GM23338 (cell line): ENCODE measurements at regions not wholly inside any gene's neighbourhood (a gene's known extent, or its start where the extent isn't known, plus 50 kb on each side); places are given as distances from the start of the nearest gene placed in this dataset.
A peak's percentile ranks its signal among the peaks of the same experiment; 100 is the strongest.

Experiments used
- ATAC-seq: fragments of 200-7000 bp; cut with Tn5 transposase; 3 replicates; pipeline ENCODE4 v1.9.1; 2020
- DNase-seq: peaks from one replicate; pipeline ENCODE4 v3.0.0-alpha.2; 2015; ENCODE audit warnings: low spot score
- H2AFZ ChIP-seq: fragments of 200-600 bp; sonication (generic); 2 replicates; pipeline ENCODE4 v1.8.0; 2016; ENCODE audit warnings: antibody characterized with exemption, mild to moderate bottlenecking, moderate library complexity
- H3F3A ChIP-seq: fragments of 200-600 bp; sonication (generic); replicated peaks from 2 replicates; pipeline ENCODE4 v1.8.0; 2017; ENCODE audit warnings: antibody characterized with exemption, mixed run types, low read depth
- H3K27ac ChIP-seq: fragments of 200-600 bp; sonication (generic); 2 replicates; pipeline ENCODE4 v1.6.1; 2016; ENCODE audit warnings: low read depth
- H3K27me3 ChIP-seq: fragments of 200-600 bp; sonication (generic); 2 replicates; pipeline ENCODE4 v1.8.0; 2016; ENCODE audit warnings: mild to moderate bottlenecking, mixed run types, moderate library complexity; ENCODE audit not compliant: insufficient read depth
- H3K36me3 ChIP-seq: fragments of 200-600 bp; sonication (generic); 2 replicates; pipeline ENCODE4 v1.8.0; 2016; ENCODE audit warnings: mild to moderate bottlenecking; ENCODE audit not compliant: insufficient read depth
- H3K4me1 ChIP-seq: fragments of 200-600 bp; sonication (generic); 2 replicates; pipeline ENCODE4 v1.8.0; 2016; ENCODE audit warnings: mild to moderate bottlenecking, moderate library complexity; ENCODE audit not compliant: insufficient read depth
- H3K4me2 ChIP-seq: fragments of 200-600 bp; sonication (generic); 2 replicates; pipeline ENCODE4 v1.7.1; 2017; ENCODE audit warnings: mixed run types
- H3K4me3 ChIP-seq: fragments of 200-600 bp; sonication (generic); 2 replicates; pipeline ENCODE4 v1.6.1; 2016; ENCODE audit warnings: mixed run types
- H3K79me2 ChIP-seq: fragments of 200-600 bp; sonication (generic); replicated peaks from 2 replicates; pipeline ENCODE4 v1.8.0; 2017; ENCODE audit warnings: mild to moderate bottlenecking; ENCODE audit not compliant: insufficient read depth
- H3K9me2 ChIP-seq: fragments of 200-600 bp; sonication (generic); 2 replicates; pipeline ENCODE4 v1.8.0; 2017; ENCODE audit not compliant: insufficient read depth
- H4K20me1 ChIP-seq: fragments of 200-600 bp; sonication (generic); replicated peaks from 2 replicates; pipeline ENCODE4 v1.8.0; 2017; ENCODE audit warnings: mild to moderate bottlenecking; ENCODE audit not compliant: insufficient read depth
- H3K27ac Mint-ChIP-seq: 2 replicates; pipeline ENCODE4 v1.8.0; 2020; ENCODE audit warnings: inconsistent platforms, mild to moderate bottlenecking, moderate library complexity, mixed read lengths
- H3K27me3 Mint-ChIP-seq: 3 replicates; pipeline ENCODE4 v1.8.0; 2022; ENCODE audit warnings: low read depth, mild to moderate bottlenecking, moderate library complexity, mixed read lengths, inconsistent platforms; ENCODE audit not compliant: insufficient read depth, poor library complexity
- H3K36me3 Mint-ChIP-seq: 3 replicates; pipeline ENCODE4 v1.8.0; 2021; ENCODE audit warnings: low read depth, mild to moderate bottlenecking, inconsistent platforms, moderate library complexity, mixed read lengths
- H3K4me1 Mint-ChIP-seq: 3 replicates; pipeline ENCODE4 v1.8.0; 2020; ENCODE audit warnings: mild to moderate bottlenecking, inconsistent platforms, mixed read lengths
- H3K4me3 Mint-ChIP-seq: 3 replicates; pipeline ENCODE4 v1.8.0; 2021; ENCODE audit warnings: moderate library complexity, mild to moderate bottlenecking, inconsistent platforms, mixed read lengths
- H3K9me3 Mint-ChIP-seq: 3 replicates; pipeline ENCODE4 v1.8.0; 2020; ENCODE audit warnings: moderate library complexity, mild to moderate bottlenecking, inconsistent platforms, mixed read lengths
- CREB1 ChIP-seq: fragments of 250-450 bp; sonication (Bioruptor Pico); IDR thresholded peaks from 2 replicates; pipeline ENCODE4 v1.5.0; 2020; ENCODE audit warnings: low read depth, mild to moderate bottlenecking, moderate library complexity
- CTCF ChIP-seq, 2 experiments: fragments of 200-600 bp in 1 of 2; sonication (generic) in 1 of 2; conservative IDR thresholded peaks; 2 replicates each; pipeline versions ENCODE4 v1.5.1 to v1.6.1; 2016 to 2017; ENCODE audit warnings: antibody characterized with exemption in 2 of 2, low read depth in 2 of 2, mild to moderate bottlenecking in 2 of 2, moderate library complexity in 1 of 2
- EZH2 ChIP-seq: fragments of 200-600 bp; sonication (generic); IDR thresholded peaks from one replicate; pipeline ENCODE4 v1.8.0; 2017; ENCODE audit warnings: antibody characterized with exemption, mild to moderate bottlenecking, low read depth; ENCODE audit not compliant: unreplicated experiment
- NANOG ChIP-seq: IDR thresholded peaks from 2 replicates; pipeline ENCODE4 v1.6.1; 2016; ENCODE audit warnings: antibody characterized with exemption, borderline replicate concordance
- POLR2AphosphoS5 ChIP-seq: IDR thresholded peaks from 2 replicates; pipeline ENCODE4 v1.6.1; 2016; ENCODE audit warnings: antibody characterized with exemption, low read depth
- ZNF114 ChIP-seq: fragments of 250-450 bp; sonication (Bioruptor Pico); IDR thresholded peaks from 2 replicates; pipeline ENCODE4 v1.5.0; 2020; ENCODE audit warnings: mild to moderate bottlenecking, moderate library complexity
- ZNF462 ChIP-seq: fragments of 250-450 bp; sonication (Bioruptor Pico); IDR thresholded peaks from 2 replicates; pipeline ENCODE4 v1.5.0; 2020; ENCODE audit warnings: mild to moderate bottlenecking, moderate library complexity

- Mint-ChIP-seq H3K9me3 (peaks cover 2% of the 10 kb centered on the region; the same call in 1 of the 3 replicates), H3K27me3 (no peaks in the 10 kb centered on the region), H3K4me3 (no peak overlapping the region), H3K36me3 (peaks cover 3% of the 10 kb centered on the region; the same call in 1 of the 3 replicates), H3K4me1 (peaks cover 16% of the 10 kb centered on the region), H3K27ac (no peak overlapping the region)
- TF ChIP-seq CREB1 (CRISPR knock-in tag) (no peak), CTCF (conservative IDR thresholded peaks at IDR 0.05; ENCODE audit: low read depth in 2 of 2) (no peak), POLR2AphosphoS5 (no peak), NANOG (no peak), ZNF114 (no peak), EZH2 (no peak), ZNF462 (CRISPR knock-in tag) (no peak)
- H3K4me3 ChIP-seq = no peak overlapping the region
- H3K27ac ChIP-seq = no peak overlapping the region
- no peaks in the 10 kb centered on the region for H3K79me2 ChIP-seq
- 0 out of 2 replicates have a peak, but pooled peaks cover 3% of the 10 kb centered on the region for H3K9me2 ChIP-seq
- H3K27me3 ChIP-seq = no peaks in the 10 kb centered on the region
- H3K36me3 ChIP-seq = no peaks in the 10 kb centered on the region
- H3K4me1 ChIP-seq = no peaks in the 10 kb centered on the region
- no peak overlapping the region for H2AFZ ChIP-seq
- no peaks in the 10 kb centered on the region for H4K20me1 ChIP-seq
- ATAC-seq (no peak), DNase-seq (peak; percentile 52)
- H3F3A ChIP-seq = no peaks in the 10 kb centered on the region
- no peak overlapping the region for H3K4me2 ChIP-seq
These were observed 54.4 kb upstream of the BMP4 start for GRCh38 chr14:54010981-54011380.
